HG03460 (cell line): ENCODE measurements at regions not wholly inside any gene's neighbourhood (a gene's known extent, or its start where the extent isn't known, plus 50 kb on each side); places are given as distances from the start of the nearest gene placed in this dataset.

Experiments used
- ATAC-seq: cut with Tn5 transposase; IDR thresholded peaks from one replicate; pipeline ENCODE4 v1.9.1; 2021; ENCODE audit not compliant: unreplicated experiment

DNA sequence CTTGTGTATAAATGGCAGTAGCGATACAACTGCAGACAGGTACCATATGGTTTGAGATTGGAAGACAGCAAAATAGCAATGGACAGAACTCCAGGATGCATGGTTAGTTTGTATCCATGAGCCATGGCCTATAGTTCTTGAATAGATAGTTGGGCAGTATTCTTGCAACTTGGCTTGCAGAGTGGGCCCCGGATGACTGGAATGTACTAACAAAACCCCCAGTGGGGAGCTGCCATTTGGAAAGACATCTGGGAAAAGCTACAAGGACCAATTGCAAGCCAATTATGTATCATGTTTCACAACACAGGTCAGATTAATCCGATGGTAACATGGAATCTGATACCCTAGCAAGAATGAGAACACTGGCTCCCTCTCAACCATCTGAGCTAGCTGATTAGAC, 279.6 kb downstream of the RERGL start:
- ATAC-seq: no peak

DNA sequence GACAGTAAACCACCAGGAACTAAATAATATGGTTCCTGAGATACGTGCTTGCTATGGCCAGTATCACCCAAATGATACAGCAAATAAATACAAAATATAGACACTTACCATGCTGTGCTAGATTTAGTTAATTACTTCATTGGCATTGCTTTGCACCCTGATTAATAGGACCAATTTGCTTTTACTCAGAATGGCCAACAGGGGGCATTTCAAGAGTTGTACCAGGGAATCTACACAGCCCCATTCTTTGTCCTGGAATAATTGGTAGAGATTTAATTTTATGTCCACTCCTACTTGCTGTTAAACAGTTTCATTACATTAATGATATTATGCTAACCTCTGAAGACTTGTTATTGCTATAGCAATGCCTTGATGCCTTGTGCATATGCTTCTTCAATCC, 280.8 kb downstream of the RERGL start:
- ATAC-seq: no peak

DNA sequence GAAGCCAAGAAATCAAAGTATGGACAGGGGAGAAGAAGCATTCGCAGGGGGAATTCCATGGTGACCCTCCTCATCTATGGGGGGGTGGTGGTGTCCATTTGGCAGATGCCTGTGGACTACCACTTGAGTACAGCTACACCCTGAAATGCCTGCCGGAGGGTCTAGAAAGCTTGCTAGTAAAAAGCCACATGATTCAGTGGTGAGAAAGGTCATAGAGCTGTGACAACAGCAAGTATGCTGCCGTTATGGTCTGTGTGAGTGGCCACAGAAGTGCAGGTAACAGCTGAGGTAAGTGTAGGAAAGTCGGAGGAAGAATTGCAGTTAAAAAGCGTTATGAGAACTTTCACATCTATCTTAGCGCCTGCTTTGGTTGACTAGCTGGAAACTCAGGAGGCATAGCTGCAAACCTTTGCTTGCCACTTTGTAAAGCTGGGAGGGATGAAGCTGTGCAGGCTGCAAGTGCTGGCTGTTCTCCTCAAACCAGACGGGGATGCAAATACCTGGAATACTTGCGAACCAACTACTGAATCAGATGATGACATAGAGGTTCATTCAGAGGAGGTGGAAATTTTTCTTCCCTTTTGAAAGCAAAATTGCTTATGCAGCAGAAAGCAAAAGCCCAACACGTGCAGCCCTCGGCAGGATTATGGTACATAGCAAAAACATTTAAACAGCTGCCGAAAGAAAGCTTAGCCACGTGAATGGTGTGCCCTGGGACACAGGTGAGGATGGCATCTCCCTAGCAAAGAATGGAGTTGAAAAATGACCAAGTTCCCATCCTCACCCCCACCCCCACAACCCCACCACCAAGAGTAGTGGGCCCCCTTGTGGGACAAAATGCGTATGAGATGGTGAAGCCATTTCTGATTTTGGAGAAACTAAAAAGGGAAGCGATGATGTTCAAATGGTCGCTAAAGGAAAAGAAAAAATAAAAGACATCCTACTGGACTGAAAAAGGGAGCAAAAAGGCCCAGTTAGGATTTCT, 287.0 kb downstream of the RERGL start:
- no peak for ATAC-seq

DNA sequence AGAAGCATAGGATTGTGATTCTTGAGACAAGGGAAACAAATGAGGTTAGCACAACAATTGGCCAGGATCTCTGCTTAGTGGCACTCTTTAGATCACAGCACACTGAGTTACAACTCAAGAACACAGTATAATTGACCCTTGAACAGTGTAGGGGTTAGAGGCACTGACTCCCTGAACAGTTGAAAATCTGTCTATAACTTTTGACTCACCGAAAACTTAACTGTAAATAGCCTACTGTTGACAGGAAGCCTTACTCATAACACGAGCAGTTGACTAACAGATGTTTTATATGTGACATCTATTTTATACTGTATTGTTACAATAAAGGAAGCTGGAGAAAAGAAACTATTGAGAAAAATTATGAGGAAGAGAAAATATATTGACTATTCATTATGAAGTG, 296.1 kb downstream of the RERGL start:
- ATAC-seq: no peak

DNA sequence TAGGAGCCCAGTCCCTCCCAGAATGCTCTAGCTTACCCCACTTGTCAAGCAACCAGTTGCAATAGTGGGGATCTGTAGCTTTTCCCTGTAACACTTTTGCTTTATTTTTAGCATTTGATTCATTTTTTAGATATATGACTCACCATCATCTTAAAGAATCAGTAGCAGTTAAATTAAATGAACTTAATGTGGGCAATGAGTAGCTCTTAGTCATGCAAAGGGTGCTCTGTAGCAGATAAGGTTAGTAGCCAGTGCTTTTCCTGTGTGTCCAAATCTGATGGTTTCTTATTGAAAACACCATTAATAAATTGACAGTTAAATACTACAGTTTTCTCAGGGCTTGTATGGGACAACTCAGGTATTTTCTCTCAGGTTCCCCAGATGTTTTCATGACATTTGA, 311.8 kb downstream of the RERGL start:
- no peak for ATAC-seq

DNA sequence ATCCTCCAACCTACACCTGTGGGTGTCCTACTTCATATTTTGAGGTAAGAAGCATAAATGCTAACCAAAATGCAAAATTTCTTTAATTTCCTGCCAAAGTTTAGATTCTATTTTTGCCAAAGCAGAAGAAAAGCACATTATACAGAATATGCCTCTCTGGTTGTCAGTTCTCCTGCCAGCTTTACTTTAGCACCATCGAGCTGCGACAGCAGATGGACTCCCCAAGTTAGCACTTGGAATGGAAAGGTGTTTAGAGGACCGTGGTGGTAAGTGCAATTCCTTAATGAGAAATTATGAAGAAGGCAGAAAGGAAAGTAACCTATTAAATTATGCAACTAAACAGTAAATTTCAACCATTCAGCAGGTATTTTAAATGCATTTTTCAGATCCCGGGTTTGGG, 326.6 kb downstream of the RERGL start:
- ATAC-seq: no peak

DNA sequence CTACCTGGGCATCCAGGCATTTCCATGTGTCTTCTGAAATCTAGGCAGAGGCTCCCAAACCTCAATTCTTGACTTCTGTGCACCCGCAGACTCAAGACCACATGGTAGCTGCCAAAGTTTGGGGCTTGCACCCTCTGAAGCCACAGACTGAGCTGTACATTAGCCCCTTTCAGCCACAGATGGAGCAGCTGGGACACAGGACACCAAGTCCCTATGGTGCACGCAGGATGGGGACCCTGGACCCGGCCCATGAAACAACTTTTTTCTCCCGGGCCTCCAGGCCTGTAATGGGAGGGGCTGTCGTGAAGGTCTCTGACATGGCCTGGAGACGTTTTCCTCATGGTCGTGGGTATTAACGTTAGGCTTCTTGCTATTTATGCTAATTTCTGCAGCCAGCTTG, 330.0 kb downstream of the RERGL start:
- no peak for ATAC-seq
